ENCODE measurements at regions not wholly inside any gene's neighbourhood (a gene's known extent, or its start where the extent isn't known, plus 50 kb on each side); places are given as distances from the start of the nearest gene placed in this dataset.

DNA sequence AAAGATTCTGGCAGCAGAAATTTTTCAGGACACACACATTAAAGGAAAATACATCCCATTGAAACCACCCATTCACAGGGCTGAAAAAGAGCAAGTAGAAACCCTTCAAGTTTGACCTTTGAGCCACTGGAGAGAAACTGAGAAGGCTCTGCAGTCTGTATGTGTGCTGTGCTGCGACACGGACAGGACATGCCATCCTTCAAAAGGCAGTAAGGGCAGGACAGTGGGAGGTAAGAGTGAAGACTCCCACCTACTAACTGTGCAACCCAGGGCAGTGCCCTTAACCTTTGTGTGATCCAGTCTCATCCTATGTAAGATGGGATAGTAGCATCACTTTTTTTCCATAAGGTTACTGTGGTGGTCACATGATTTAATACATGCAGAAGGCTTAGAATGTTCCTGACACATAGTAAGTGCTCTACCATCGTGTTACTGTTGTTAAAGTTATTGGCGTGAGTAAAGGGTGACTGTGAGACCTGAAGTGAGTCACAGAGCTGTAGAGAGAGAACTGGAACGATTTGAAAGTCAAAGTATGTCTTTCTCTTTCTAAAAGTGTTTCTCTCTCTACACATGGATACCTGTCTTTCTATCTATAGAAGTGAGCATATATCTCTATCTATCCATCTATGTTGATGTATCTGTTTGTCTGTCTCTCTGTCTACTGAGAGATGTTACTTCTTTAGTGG, 153.7 kb upstream of the OLIG3 start:
- intact Hi-C loops (cut with DNase I): loop anchor here (10.0 kb wide), 1 partner anchor 553 kb away; no protein-coding TSS in a partner anchor
- TF ChIP-seq, protein P1, sequence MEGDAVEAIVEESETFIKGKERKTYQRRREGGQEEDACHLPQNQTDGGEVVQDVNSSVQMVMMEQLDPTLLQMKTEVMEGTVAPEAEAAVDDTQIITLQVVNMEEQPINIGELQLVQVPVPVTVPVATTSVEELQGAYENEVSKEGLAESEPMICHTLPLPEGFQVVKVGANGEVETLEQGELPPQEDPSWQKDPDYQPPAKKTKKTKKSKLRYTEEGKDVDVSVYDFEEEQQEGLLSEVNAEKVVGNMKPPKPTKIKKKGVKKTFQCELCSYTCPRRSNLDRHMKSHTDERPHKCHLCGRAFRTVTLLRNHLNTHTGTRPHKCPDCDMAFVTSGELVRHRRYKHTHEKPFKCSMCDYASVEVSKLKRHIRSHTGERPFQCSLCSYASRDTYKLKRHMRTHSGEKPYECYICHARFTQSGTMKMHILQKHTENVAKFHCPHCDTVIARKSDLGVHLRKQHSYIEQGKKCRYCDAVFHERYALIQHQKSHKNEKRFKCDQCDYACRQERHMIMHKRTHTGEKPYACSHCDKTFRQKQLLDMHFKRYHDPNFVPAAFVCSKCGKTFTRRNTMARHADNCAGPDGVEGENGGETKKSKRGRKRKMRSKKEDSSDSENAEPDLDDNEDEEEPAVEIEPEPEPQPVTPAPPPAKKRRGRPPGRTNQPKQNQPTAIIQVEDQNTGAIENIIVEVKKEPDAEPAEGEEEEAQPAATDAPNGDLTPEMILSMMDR (IDR thresholded peaks at IDR 0.05): no peak
- TF ChIP-seq POLR2AphosphoS5 (IDR thresholded peaks at IDR 0.05; ENCODE audit: insufficient read depth in 1 of 2, low read depth in 1 of 2) (no peak), POLR2A (IDR thresholded peaks at IDR 0.05) (no peak)
- H3K27ac ChIP-seq: no peak overlapping the region

DNA sequence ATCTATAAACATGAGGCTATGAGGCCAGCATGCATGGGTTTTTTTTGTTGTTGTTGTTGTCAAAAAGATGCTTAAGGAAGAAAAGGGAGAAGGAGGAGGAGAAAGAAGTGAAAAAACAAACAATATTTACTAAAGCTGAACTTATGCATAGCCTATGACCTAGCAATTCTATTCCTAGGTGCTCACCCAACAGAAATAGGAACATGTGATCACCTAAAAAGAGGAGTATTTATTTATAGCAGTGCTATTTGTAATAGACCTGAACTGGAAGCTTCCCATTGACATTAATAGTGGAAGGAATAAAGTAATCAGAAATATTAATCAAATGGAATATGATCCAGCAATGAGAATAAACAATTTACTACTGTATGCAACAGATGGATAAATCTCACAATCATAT, 156.5 kb upstream of the OLIG3 start:
- intact Hi-C loops (cut with DNase I): no loop called here
- H3K4me1 ChIP-seq: no peaks in the 10 kb centered on the region
- H3K36me3 ChIP-seq: no peaks in the 10 kb centered on the region
- H3K9me3 ChIP-seq: no peaks in the 10 kb centered on the region
- H3K27ac ChIP-seq: no peak overlapping the region
- TF ChIP-seq, protein P1 (IDR thresholded peaks at IDR 0.05): no peak
- TF ChIP-seq POLR2AphosphoS5 (IDR thresholded peaks at IDR 0.05; ENCODE audit: insufficient read depth in 1 of 2, low read depth in 1 of 2): no peak
- TF ChIP-seq POLR2A (IDR thresholded peaks at IDR 0.05): no peak
- no peak for DNase-seq (ENCODE audit: extremely low spot score in 2 of 2)
- no peaks in the 10 kb centered on the region for H3K27me3 ChIP-seq
- no peak overlapping the region for H3K4me3 ChIP-seq

More for the DNA sequence above, 153.7 kb upstream of the OLIG3 start:
- no peak for DNase-seq (ENCODE audit: extremely low spot score in 2 of 2)
- H3K4me1 ChIP-seq: no peaks in the 10 kb centered on the region
- H3K36me3 ChIP-seq: no peaks in the 10 kb centered on the region
- H3K27me3 ChIP-seq: no peaks in the 10 kb centered on the region
- H3K4me3 ChIP-seq: no peak overlapping the region
- no peaks in the 10 kb centered on the region for H3K9me3 ChIP-seq

DNA sequence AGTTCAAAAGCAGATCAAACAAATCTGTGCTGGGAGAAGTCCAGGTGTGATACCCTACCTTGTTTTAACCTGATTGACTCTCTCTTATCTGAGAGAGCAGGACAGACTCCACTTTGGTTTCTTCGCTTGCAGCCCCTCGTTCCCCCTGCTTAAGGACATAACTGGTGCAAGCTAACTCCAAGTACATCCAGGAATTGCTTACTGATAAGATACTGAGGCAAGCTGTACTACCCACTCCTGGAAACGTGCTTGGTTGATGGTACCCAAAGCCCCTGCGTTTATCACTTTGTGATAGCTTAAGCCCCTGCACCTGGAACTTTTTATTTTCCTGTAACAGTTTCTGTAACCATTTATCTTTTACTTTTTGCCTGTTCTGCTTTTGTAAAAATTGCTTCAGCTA, 157.0 kb upstream of the OLIG3 start:
- H3K27ac ChIP-seq: no peak overlapping the region
- no peaks in the 10 kb centered on the region for H3K9me3 ChIP-seq
- H3K4me1 ChIP-seq: no peaks in the 10 kb centered on the region
- intact Hi-C loops (cut with DNase I): no loop called here
- DNase-seq (ENCODE audit: extremely low spot score in 2 of 2): no peak
- no peak overlapping the region for H3K4me3 ChIP-seq
- H3K27me3 ChIP-seq: no peaks in the 10 kb centered on the region
- TF ChIP-seq POLR2A (IDR thresholded peaks at IDR 0.05) (no peak), POLR2AphosphoS5 (IDR thresholded peaks at IDR 0.05; ENCODE audit: insufficient read depth in 1 of 2, low read depth in 1 of 2) (no peak)
- TF ChIP-seq, protein P1 (IDR thresholded peaks at IDR 0.05): no peak
- no peaks in the 10 kb centered on the region for H3K36me3 ChIP-seq

DNA sequence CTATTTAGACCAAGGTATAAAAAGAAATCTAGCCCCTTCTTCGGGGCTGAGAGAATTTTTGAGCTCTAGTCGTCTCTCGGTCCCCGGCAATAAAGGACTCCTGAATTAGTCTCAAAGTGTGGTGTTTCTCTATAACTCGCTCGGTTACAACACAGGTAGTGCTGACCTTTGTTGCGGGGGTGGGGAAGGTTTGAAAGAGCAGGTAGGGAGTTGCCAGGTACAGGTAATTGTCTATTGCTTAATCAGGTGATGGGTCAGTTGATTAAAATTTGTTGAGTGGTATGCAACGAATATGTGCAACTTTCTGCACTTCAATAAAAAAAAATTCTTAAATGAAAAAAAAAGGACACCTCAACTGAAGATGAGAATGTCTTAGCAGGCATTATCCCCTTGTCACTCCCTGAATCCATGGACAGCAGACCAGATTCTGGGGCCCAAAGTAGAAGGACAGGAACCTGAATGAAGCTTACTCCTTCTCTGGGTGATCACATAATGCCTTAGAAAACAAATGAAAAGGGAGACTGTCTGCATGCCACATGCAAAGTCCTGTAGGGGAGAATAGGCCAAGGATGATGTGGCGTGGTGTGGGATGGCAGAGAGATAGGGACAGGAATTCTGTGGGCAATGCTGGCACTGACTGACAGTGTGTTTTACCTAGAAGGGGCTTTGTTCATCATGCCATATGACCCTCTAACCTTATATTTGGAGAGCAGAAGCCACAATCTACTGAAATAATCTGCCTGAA, 157.6 kb upstream of the OLIG3 start:
- Histone ChIP-seq H3K27me3 (no peaks in the 10 kb centered on the region), H3K9me3 (no peaks in the 10 kb centered on the region), H3K36me3 (no peaks in the 10 kb centered on the region), H3K27ac (no peak overlapping the region), H3K4me1 (no peaks in the 10 kb centered on the region), H3K4me3 (no peak overlapping the region)
- no peak for DNase-seq (ENCODE audit: extremely low spot score in 2 of 2)
- intact Hi-C loops (cut with DNase I): no loop called here
- TF ChIP-seq POLR2AphosphoS5 (IDR thresholded peaks at IDR 0.05; ENCODE audit: insufficient read depth in 1 of 2, low read depth in 1 of 2) (no peak), POLR2A (IDR thresholded peaks at IDR 0.05) (no peak)
- TF ChIP-seq, protein P1 (IDR thresholded peaks at IDR 0.05): no peak

Measured in vagina (tissue), 2 donors.